K562 (cell line): ENCODE measurements at regions not wholly inside any gene's neighbourhood (a gene's known extent, or its start where the extent isn't known, plus 50 kb on each side); places are given as distances from the start of the nearest gene placed in this dataset.

Experiments used
- ELF2 ChIP-seq: fragments of 250-450 bp; sonication (Bioruptor Pico); IDR thresholded peaks from 2 replicates; pipeline ENCODE4 v1.5.0; 2021; ENCODE audit warnings: mild to moderate bottlenecking
- POLR3G ChIP-seq: IDR thresholded peaks from 2 replicates; pipeline ENCODE4 v1.6.1; 2011; ENCODE audit not compliant: insufficient read length, insufficient replicate concordance; ENCODE audit errors: extremely low read depth
- PYGO2 ChIP-seq: fragments of 450-650 bp; IDR thresholded peaks from 2 replicates; pipeline ENCODE4 v1.6.1; 2016; ENCODE audit warnings: mild to moderate bottlenecking, missing genetic modification characterization, moderate library complexity, missing compliant biosample characterization
- ZNF140 ChIP-seq: fragments of 250-450 bp; sonication (Bioruptor Pico); IDR thresholded peaks from 2 replicates; pipeline ENCODE4 v1.8.0; 2021; ENCODE audit warnings: moderate library complexity, mild to moderate bottlenecking, inconsistent platforms
- ZNF318 ChIP-seq, 2 experiments: fragments of 450-650 bp; IDR thresholded peaks; 2 replicates each; pipeline ENCODE4 v1.6.1; 2016; ENCODE audit warnings: mild to moderate bottlenecking in 2 of 2, borderline replicate concordance in 1 of 2, low read depth in 1 of 2, moderate library complexity in 1 of 2

GRCh38 chr1:56331207-56331891, 248.0 kb downstream of the PLPP3 start (continued):
- no peak for TF ChIP-seq ZNF318 (IDR thresholded peaks at IDR 0.05; ENCODE audit: borderline replicate concordance in 1 of 2, low read depth in 1 of 2)
- TF ChIP-seq ELF2 (CRISPR knock-in tag): no peak
- TF ChIP-seq POLR3G: no peak
- TF ChIP-seq ZNF140 (CRISPR knock-in tag): no peak
- no peak for TF ChIP-seq PYGO2 (tag)
